ENCODE measurements at regions not wholly inside any gene's neighbourhood (a gene's known extent, or its start where the extent isn't known, plus 50 kb on each side); places are given as distances from the start of the nearest gene placed in this dataset.

DNA sequence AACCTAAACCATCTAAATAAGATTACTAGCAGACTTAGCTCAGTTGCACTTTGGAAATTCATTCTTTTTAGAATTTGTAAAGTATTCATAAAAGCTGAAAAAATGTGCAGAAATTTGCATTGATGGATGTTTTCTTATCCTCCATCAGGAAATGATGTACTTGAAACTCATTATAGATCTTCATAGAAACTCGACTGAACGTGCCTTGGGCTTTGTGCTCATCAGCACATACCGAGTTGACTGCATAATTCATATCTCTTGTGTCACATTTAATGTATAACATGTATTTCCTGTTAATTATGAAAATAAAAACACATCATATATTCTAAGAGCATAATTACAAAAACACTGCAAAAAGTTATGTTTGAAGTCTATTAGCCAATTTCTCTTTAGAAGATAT lies 290.9 kb upstream of the NR5A2 start:
- DNase-seq, result no peak
- intact Hi-C loops (cut with DNase I), result no loop called here

DNA sequence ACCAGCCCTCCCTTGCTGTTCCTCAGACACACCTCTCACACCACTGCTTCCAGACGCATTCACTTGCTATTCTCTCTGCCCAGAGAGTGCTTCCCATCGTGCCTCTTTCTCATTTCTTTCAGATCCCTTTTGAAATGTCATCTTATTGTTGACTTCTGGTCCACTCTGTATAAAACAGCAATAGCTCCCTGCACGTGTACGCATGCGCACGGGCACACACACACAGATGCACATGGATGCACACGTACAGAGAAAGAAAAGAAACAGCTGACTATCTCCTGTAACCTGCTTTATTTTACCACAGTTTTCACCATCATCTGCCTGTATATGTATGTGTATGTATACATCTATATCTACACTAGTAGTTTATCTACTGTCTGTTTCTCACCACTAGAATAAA lies 285.9 kb upstream of the NR5A2 start:
- DNase-seq, result no peak
- intact Hi-C loops (cut with DNase I), result no loop called here

DNA sequence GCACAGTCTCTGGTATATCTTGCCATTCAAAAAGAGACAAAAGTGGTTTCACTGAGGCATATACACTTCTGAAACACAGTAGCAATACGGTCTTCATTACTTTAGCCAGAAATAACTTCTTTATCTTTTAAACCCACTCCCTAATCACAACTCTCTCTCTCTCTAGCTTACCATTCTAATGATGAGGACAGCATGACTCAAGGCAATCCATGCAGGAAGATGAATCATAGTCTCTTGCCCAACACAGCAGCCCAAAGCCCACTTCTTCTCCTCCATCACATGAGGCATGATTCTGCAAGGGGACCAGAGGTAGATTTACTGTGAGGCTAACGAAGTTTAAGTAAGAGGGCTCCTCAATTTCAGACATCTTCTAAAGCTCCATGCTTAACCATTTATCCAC lies 285.0 kb upstream of the NR5A2 start:
- no peak for DNase-seq
- intact Hi-C loops (cut with DNase I), result no loop called here

DNA sequence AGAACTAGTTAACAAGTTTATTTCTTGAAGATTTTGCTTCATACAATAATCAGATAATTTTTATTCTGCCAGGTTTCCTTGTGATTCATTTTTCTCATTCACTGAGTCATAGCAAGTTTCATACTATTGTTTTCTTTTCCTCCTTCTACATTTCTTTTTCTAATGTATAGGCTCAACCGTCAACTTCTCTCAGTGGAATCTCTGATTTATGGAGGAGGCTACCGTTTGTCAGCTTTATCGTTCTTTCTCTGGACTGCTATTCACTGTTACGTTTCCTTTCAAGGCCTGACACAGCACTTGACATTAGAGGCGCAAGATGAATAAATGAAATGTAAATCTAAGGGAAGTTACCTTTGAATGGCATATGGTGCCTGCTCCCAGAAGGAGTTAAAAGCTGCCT lies 284.3 kb upstream of the NR5A2 start:
- intact Hi-C loops (cut with DNase I), result no loop called here
- no peak for DNase-seq

DNA sequence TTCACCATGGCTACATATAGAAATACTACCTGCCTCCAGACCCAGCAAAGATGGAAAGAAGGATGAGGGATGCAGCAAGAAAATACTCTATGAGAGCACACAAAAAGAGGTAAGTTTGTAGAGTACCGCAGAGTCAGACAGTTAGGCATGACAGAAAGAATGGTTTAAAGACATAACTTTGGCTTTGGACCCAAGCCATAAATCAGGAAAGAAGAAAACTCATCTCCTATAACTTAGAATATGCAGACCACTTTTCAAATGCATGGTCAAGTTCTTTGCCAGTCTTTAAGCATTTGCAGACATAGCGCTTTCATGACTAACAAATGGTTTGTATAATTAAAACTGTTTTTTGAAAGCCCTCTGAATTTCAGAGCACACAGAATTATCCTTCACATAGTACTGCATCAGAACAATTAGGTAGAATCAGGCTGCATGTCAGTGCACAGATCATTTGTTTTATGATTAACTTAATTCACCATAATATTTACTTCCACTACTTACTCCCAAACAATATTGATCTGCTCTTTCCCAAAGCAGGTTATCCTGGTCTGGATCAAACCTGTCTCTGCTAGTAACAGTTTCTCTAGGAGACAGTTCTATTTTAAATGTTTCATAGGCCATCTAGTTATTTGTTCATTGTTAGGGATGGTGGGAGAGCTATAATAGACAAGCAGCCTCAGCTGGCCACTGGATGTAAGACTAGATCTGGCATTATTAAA lies 280.7 kb upstream of the NR5A2 start:
- no peak for DNase-seq
- intact Hi-C loops (cut with DNase I), result no loop called here

DNA sequence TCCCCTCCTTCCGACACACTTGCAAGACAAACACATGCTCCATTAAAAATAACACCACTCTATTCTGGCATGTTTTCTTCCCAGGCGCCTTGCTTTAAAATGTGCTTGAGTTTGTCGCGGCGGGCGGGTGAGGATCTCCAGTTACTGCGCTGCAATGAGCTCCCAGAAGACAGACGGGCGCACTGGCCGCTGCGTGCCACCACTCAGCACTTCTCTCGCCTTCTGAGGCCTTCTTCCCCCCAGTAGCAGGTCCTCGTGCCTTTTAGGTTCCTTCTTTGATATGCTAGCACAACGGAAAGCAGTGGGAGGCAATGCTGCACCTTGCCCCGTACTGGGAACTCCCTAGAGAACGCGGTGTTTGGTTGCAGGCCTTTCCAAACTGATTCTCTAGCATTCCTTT lies 279.5 kb upstream of the NR5A2 start:
- intact Hi-C loops (cut with DNase I), result no loop called here
- peak in 1 of 10 donors; percentile 55 for DNase-seq

DNA sequence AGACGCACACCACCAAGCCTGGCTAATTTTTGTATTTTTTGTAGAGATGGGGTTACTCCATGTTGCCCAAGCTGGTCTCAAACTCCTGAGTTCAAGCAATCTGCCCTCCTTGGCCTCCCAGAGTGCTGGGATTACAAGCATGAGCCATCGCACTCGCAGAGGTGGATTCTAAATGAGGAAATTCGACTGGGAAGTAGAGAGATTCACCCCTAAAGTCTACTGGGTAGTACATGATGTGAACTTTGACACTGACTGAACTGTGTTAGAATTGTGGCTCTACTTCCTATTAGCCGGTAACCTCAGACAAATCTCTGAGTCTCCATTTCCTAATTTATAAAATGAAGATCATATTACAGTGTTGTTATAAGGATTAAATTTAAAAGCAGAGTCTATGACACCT lies 276.0 kb upstream of the NR5A2 start:
- intact Hi-C loops (cut with DNase I), result no loop called here
- no peak for DNase-seq

DNA sequence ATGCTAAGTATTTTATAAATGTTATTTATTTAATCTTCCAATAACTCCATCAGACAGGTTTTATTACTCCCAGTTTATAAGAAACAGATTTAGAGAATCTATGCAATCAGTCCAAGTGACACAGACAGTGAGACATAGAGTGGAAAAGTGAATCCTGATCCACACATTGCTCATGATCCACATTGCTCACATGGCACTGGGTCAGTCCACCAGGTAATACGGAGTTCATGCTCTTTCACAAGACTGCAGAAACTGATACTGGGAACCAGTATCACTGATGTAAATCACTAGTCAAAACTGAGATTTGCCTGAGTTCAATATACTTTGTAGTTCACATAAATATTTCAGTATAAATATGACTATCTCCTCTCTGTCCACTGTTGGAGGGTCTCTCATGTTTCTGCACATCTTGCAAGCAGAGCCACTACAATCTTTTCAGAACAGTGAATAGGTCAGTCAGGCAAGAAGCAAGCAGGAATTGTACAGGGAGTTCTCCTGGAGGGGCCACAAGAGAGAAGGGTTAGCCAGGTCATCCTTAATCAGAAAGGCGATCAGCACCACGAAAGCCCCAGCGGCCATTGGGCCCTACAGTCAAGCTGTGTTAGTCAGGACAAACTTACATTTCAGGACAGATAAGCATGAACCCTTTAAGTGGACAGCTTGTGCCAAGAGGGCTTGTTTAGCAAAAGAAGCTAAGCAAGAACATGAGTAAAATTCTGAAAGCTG lies 275.4 kb upstream of the NR5A2 start:
- no peak for DNase-seq
- intact Hi-C loops (cut with DNase I), result no loop called here

DNA sequence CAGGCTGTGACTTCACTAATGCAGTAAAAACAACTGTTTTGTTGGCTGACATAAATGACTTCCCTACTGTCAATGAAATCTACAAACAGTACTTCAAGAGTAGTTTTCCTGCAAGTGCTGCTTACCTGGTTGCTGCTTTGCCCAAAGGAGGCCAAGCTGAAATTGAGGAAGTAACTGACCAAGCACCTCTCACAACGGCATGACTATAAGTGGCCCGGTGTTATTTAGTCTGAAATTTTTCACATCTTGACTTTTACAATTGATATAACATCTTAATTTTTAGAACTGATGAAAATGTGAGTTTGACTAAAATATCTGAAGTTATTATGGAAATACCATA lies 274.9 kb upstream of the NR5A2 start:
- intact Hi-C loops (cut with DNase I), result no loop called here
- no peak for DNase-seq

DNA sequence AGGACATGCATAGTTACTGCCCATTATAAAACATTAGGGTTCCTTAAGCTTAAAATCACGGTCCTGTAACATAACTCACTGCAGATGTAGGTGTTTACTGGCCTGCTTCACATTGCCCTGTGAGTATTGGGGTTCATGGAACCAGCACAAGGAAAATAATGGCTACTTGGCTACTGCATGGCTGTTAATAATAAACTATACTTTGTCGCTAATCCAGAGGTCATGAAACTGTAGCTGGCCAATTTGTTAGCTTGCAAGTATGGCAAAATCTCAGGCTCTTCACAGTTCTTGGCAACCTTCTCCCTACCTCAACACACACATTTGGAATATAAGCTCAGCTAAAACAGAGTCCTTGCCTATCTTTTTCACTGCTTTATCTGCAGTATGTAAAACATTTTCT lies 274.0 kb upstream of the NR5A2 start:
- intact Hi-C loops (cut with DNase I), result no loop called here
- DNase-seq, result no peak

DNA sequence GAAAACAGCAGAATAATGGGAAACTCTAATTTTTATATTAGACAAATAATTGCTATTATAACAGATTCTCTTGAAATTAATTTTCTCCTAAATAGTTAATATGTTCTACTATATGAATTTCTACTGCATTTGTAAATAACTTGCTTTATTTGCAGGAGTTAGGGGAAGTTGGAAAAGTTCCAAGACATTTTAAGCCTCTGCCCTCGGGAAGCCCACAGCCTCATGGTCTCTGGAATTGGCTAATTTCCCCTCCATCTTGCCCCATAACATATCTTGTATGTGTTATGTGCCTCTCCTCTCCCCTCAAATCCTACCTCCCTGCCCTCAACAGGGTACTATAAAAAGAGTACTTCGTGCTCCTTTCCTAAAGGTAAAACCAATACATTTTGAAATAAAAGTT lies 271.4 kb upstream of the NR5A2 start:
- DNase-seq, result no peak
- intact Hi-C loops (cut with DNase I), result no loop called here

DNA sequence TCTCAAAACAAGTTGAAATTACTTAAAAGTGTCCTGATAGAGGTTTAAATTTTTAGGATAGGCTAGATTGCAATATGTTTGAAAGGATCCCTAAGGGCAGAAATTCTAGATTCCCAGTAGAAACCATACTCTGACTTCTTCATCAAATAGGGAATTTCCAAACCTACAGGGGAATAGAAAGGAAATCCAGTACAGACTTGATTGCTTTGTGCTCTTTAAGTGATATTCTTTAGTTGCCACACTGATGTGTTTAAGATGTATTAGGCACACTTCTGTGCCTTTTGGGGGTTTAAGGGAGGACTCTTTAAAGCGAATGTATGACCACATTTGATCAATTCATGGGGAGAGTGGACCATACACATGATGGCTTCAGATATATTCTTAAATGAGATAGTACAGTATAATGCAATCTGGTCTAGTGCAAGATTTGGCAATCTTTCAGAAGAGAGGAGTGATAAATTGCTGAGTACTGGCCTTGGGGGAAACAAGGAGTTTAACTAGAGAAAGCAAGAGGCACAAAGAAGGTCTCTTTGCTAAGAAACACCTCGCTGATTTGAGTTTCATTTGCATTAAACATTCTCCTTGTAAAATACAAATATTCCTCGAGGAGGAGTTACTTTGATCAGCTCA lies 268.8 kb upstream of the NR5A2 start:
- no peak for DNase-seq
- intact Hi-C loops (cut with DNase I), result no loop called here

DNA sequence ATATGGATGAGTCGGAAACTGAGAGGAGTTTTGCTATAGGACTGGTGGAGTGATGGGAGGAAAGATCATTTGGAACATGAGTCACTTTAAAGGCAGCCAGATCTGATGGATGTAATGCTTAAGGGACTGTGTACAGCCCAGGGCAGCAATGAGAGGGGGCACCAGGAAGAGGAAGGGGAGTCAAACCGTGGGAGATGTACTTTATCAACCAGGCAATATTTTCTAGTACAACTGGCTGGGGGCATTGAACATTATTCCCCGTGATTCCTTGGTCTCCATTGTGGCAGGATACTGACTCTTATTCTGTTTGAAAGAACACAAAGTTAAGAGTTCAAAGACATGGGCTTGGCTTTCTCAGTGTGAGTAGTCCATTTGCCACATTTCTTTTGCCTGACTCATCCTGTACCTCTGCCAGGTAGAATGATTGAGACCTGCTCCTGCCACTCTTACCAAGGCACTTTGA lies 268.2 kb upstream of the NR5A2 start:
- no peak for DNase-seq
- intact Hi-C loops (cut with DNase I), result no loop called here

DNA sequence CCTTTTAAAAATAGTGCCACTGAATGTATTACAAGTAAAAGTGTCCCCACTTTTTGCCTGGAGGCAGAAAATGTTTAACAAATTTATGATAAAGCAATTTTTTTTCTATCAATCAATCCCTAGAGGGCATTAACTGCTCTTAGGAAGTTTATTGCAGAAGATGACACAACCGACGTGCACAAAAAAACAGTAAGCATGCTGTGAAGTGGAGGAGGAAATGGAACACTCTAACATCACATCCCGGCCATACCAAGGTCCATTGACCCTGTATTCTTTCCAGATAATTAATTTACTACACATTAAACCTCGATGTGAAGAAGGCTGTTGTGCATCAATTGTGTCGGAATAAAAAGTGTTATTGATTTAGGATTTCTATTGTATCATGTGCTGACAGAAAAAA lies 264.9 kb upstream of the NR5A2 start:
- no peak for DNase-seq
- intact Hi-C loops (cut with DNase I), result no loop called here

DNA sequence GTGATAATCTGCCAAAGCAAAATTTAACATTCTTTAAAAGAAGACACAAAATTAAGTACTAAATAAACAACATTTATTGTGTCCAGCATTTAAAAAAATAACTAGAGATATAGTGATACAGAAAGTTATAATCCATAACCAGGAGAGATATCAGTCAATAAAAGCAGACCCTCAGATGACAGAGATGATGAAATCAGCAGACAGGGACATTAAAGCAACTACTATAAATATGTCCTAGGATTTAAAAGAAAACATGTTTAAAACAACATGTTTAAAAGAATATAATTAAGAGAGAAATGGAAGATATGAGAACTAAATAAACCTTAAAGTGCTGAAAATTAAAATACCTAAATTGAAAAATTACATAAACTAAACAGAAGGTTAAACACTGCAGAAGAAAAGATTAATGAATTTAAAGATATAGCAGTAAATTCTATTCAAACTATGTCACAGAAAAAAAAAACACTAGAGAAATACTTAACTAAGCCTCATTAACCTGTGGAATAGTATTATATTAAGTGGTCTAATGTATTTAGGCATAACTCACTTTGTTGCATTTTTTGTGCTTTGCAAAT lies 261.2 kb upstream of the NR5A2 start:
- intact Hi-C loops (cut with DNase I), result no loop called here

DNA sequence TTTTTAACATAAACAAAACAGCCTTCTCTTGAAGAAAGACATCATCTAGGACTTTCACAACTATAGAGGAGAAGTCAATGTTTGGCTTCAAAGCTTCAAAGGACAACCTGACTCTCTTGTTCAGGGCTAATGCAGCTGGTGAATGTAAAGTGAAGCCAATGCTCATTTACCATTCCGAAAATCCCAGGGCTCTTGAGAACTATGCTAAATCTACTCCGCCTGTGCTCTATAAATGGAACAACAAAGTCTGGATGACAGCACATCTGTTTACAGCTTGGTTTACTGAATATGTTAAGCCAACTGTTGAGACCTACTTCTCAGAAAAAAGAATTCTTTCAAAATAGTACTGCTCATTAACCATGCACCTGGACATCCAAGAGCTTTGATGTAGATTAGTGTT lies 259.8 kb upstream of the NR5A2 start:
- DNase-seq, result no peak
- intact Hi-C loops (cut with DNase I), result no loop called here

More for the DNA sequence above, 261.2 kb upstream of the NR5A2 start:
- no peak for DNase-seq

DNA sequence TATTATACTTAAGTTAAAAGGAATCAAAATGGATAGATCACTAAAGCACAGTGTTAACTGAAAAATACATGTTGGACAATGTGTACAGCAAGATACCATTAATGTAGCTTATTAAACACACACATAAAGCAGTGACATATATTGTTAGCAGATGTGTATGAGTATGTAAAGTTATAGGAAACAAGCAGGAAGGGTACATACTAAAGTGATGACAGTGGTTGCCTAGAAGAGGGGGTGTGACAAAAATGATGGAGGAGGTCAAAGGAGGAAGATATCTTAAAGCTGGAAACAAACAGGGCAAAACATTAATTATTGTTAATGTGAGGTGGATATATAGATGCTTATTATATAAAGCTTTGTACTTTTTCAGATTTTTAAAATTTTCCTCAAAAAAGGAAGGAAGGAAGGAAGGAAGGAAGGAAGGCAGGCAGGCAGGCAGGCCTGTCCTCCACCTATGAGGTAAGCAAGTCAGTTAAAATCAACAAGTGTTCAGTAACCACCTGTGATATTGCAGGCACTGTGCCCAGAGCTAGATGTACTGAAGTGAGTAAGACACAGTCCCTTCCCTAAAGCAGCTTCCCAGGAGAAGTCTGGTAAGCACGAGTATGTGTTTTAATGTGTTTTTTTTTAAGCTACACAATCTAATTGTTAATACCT lies 252.9 kb upstream of the NR5A2 start:
- DNase-seq, result no peak
- intact Hi-C loops (cut with DNase I), result no loop called here

DNA sequence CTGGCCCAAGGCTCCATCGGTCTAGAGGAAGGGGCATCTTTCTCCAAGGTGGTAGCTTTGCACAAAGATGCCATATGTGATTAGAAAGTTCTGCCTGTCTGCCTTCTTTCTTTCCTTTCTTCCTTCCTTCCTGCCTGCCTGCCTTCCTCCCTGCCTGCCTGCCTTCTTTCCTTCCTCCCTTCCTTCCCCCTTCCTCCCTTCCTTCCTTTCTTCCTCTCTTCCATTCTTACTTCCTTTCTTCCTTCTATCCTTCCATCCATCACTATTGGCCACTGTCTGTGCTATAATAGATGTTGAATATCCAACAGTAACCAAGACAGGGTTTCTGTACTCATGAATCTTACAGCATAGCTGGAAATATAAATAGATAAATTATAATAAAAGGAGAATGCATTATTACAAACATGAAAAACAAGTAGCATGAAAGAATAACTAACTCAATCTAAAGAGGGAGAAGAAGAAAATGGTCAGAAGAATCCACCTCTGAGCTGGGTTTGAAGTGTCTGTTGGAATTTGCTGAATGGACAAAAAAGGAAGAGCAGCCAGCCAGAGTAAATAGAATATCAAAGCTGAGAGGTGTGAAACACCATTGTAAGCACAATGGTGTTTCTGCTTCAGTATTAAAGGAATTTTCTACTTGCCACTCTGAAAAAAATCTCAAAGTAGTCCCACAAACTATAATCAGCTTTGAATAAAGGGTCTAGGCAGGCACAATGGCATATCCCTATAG lies 250.6 kb upstream of the NR5A2 start:
- no peak for DNase-seq
- intact Hi-C loops (cut with DNase I), result no loop called here

DNA sequence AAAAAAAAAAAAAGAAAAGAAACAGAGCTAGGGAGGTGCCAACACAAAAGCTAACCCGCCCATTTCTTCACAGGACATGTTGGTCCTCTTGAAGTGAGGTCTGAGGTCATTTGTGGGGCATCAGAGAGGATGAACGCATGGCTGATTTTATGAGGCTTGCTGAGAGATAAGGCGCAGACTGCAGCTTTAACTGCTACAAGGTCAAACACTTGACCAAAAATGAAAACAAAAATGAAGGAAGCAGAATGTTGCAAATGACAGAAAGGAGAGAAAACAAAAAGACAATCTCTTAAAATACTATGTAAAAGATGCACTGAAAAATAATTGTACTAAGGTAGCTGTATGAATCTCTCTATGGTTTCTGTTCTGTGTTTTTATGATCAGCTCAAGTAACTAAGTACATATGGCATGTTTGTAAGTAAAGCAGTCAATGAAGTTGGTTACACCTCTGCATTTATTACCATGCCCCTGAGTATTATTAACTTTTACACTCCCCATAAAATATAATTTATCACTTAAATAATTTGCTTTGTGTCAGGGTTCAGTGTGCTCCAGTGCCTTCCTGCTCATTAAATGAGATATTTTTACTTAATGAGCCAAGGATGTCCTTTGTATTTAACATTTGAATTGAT lies 249.1 kb upstream of the NR5A2 start:
- intact Hi-C loops (cut with DNase I), result no loop called here
- DNase-seq, result no peak

DNA sequence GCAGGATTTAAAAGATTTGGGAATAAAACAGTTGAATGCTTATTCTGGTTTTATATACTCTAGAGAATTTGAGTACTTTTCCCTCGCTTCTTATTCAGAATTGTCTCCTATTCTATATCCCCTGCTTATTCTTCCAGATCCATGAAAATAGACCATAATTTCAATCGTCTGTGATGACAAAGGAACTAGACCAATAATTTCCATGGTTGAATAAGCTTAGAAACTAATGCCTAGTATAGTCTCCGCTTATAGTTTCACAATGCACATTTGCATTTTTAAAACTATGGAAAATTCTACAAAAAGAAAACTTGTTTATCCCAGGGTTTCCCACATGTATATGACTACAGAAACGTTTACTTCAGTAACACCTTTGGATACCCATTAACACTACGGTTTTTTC lies 247.4 kb upstream of the NR5A2 start:
- DNase-seq, result no peak
- intact Hi-C loops (cut with DNase I), result no loop called here

All from posterior cingulate gyrus (tissue), 11 donors.